HUDEP-2 (cell line): ENCODE measurements at regions not wholly inside any gene's neighbourhood (a gene's known extent, or its start where the extent isn't known, plus 50 kb on each side); places are given as distances from the start of the nearest gene placed in this dataset.

Source experiments
- DNase-seq, 76 experiments: peaks; one replicate each; lab custom pipeline; 2025; ENCODE audit not compliant: unreplicated experiment in 76 of 76; lab: John Stamatoyannopoulos, UW

- DNase-seq: no peak
Measured at GRCh38 chr14:84707830-84708229, 822.1 kb upstream of the FLRT2 start.

- DNase-seq: no peak
Measured at GRCh38 chr14:84708865-84709264, 821.1 kb upstream of the FLRT2 start.

GRCh38 chr14:84726471-84726870 is 803.5 kb upstream of the FLRT2 start:
- DNase-seq: no peak

DNA sequence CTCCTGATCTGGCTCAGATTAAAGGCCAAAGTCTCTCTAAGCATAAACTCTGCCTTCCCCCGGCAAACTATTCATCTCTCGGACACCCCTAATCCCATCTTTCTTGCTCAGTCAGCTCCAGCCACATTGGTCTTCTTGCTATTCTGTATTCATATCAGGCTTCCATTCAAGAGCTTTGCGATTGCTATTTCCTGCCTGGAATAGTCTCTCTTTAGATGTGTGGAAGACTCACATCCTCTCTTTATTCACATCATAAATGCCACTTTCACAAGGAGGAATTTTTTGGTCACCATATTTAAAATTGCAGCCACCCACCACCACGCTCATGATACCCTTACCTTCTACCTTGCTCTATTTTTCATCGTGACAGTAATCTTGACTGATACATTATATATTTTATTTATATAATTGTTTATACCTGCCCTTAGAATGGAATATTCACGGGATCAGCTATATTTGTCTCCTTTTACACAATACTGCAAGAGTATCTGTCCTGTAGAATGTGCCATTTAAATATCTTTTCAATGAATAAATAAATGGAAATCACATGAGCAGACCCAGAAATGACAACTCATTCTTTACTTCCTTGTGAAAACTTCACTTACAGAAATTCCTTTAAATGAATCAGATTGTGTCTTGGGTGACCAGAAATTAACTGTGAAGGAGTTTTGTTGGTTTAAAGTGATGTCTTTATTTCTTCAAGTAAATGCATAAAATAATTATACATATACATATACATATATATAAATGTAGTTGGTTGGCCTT is 780.6 kb upstream of the FLRT2 start:
- no peak for DNase-seq

DNA sequence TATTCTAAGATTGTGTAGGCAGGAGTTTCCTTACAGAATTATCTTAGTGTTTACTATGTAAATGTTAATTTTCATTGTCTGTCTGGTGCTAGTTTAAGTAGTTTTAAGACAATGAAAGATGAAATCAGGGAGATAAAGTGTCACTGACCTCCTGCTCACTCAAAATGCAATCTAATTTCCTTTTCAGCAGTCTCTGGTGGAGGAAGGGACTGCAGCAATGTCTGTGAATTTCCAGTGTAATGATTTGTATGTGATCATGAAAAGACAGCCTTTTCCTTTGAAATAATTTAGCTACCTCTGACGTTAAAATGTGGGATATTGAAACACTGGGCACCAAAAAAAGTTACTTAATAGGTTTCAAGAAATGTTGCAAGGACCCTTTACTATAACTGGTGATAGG is 779.7 kb upstream of the FLRT2 start:
- no peak for DNase-seq

DNA sequence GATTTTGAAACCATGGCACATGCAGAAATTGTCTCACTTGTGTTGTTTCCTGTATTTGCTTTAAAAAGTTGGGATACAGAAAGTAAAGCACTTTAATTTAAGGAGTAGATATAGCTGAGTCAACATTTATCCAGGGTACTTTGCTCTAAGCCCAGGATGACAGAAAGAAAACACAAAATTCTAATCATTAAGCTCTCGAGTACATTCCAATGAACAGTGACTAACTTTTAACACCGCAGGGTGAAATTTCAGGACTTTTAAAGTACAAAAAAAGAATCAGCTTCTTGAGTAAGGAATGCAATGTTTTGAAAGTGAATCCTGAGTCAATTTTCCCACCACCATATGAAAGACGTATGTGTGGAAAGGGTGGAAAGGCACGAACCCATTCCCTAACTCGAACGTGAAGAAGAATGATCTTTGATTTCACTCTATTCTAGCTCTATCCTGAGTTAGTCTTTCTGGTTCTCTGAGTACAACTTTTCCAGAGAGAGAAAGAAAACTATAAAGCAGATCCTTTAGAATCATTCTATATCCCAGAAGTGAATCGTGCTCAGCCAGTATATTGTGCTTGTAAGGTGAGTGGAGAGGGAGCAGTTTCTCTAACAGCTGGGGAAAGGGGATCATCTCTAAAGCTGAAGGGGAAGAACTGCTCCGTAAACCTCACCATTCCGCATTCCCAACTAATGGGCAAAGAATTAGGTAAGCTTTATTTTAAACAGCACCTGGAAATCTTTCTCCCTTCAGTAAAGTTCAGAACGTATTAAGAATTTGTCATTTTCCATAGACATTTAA is 779.0 kb upstream of the FLRT2 start:
- DNase-seq: no peak

DNA sequence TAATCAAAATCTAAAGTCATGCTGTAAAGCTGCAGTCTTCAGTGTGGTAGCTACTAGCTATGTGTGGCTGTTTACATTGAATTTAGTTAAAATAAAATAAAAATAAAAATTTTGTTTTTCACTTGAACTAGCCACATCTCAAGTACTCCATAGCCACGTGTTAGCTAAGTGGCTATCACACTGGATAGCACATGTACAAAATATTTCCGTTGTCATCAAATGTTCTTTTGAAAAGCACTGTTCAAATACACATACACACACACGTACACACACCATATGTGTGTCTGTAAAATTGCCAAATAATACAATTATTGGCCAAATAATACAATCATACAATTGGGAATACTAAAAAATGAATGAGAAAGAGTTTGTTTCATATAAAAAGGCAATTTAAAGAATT is 778.2 kb upstream of the FLRT2 start:
- no peak for DNase-seq

DNA sequence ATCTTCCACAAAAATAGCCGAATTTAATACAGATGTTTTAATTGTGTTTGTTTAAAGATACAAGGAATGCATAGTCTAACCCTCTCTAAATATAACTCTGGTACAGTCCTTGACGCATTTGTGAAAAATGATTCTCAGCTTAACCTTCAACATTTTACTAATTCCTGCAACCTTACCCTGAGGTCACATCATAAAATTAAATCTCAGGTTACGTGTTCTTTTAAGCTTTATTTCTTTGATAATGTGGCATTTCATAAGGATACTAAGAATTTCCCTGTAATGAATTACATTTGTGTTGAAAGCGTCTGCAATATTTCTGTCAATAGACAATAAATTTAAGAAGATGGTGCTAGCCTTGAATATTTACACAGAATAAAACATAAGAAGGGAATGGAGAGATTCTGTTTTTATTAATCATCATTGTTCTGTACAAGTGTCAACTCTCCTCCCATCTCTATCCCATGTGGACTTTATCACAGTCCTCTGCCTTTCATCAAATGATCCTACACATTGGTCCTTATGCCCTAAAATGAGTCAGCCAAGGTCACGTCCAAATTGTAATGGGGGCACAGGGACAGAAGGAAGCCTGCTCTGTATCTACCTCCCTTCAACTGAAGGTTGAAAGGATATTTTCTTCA is 769.3 kb upstream of the FLRT2 start:
- no peak for DNase-seq

- DNase-seq: no peak
Measured at GRCh38 chr14:84767434-84767833, 762.5 kb upstream of the FLRT2 start.

GRCh38 chr14:84770030-84770429 is 759.9 kb upstream of the FLRT2 start:
- DNase-seq: no peak

DNA sequence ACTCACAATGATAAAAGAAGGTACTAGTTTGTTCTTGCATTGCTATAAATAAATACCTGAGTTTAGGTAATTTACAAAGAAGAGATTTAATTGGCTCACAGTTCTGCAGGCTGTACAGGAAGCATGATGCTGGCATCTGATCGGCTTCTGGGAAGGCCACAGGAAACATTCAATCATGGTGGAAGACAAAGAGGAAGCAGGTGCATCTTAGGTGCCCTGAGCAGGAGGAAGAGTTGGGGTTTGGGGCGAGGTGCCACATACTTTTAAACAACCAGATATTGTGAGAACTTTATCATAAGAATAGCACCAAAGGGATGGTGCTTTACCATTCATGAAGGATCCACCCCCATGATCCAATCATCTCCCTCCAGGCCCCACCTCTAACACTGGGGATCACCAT is 752.6 kb upstream of the FLRT2 start:
- DNase-seq: no peak

DNA sequence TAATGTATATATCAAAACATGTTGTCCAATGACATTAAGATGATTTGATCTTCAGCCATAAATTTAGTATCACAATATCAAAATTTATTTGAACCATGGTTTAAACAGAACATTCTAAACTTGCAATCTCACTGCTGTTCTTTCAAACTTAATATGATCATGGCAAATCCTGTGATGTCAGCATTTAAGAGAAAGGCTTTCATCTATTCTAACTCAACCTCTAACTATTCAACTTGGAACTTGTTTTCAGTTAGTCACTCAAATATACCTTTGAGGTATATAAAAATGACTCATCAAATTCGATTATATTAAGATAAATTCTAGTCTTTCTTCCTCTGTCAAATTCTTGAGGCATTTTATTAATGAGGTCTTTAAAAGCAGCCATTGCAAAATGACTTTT is 747.0 kb upstream of the FLRT2 start:
- no peak for DNase-seq

DNA sequence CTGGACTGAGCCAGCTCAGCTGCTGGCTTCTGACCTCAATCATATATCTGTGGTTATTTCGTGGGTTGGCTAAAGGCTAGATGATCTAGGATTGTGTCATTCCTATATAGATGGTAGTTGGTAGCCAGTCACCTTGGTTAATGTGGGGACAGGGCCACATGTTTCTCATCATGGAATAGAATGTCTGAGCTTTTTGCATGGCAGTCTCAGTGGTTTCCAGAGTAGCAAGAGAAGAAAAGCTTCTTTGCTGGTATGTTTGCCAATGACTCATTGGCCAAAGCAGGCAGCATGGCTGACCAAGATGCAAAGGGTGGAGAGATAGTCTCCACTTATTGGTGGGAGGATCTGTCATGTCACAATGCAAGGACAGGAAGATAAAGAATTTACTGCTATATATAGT is 746.4 kb upstream of the FLRT2 start:
- no peak for DNase-seq

- no peak for DNase-seq
Measured at GRCh38 chr14:84785996-84786395, 743.9 kb upstream of the FLRT2 start.

GRCh38 chr14:84789012-84789411 is 740.9 kb upstream of the FLRT2 start:
- DNase-seq: no peak

GRCh38 chr14:84792722-84793410 is 737.1 kb upstream of the FLRT2 start:
- DNase-seq: no peak

DNA sequence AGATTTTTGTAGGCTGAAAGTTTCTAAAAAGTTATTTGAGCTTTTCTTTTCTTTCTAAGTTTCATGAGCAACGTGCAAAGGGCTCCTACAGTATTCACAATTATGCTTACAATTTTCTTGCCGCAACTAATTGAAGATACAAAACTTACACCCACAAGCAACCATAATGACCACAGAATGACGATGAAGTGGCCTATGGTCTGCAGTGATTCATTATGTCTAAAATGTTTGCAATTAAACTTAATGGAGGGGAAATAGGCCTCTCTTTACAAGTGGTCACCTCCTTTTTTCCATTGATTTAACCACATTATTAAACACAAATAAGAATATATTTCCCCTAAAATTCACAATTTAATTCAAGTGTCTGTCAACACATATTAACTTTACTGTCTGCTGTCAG is 732.6 kb upstream of the FLRT2 start:
- no peak for DNase-seq

DNA sequence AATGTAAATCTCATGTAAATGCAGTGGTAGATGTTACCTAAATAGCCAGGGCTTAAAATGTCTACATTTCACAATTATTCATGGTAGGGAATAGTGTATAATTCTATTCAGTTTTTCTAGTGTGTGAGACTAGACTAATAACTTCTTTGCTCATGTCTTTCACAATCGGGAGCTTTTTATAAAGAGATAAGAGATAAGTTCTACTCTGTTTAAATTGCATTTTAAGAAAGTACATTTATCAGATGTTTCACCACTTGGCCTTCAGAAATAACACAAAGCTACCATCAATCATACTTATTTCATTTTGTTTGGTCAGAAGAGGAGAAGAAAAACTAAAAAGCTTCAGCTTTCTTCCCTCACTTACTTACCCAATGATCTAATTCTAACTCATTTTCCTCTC is 725.5 kb upstream of the FLRT2 start:
- DNase-seq: no peak

- DNase-seq: no peak
Measured at GRCh38 chr14:84804895-84805294, 725.0 kb upstream of the FLRT2 start.

GRCh38 chr14:84806181-84806580 is 723.8 kb upstream of the FLRT2 start:
- DNase-seq: no peak

GRCh38 chr14:84806622-84807021 is 723.3 kb upstream of the FLRT2 start:
- no peak for DNase-seq
